ENCODE measurements at regions not wholly inside any gene's neighbourhood (a gene's known extent, or its start where the extent isn't known, plus 50 kb on each side); places are given as distances from the start of the nearest gene placed in this dataset.

- TF ChIP-seq POLR2AphosphoS5 (IDR thresholded peaks at IDR 0.05; ENCODE audit: low read depth, low read length), result no peak
- no peak for TF ChIP-seq POLR2A (IDR thresholded peaks at IDR 0.05; ENCODE audit: low read depth, low read length)
Observed at GRCh38 chr14:34063042-34063441, 112.2 kb upstream of the EGLN3 start.

Data from GM12892 (cell line).